ENCODE measurements at regions not wholly inside any gene's neighbourhood (a gene's known extent, or its start where the extent isn't known, plus 50 kb on each side); places are given as distances from the start of the nearest gene placed in this dataset.

- H2AFZ ChIP-seq (ENCODE audit: low read length, unreplicated experiment), result peak overlapping the region; percentile 27
- H3K27me3 ChIP-seq (ENCODE audit: insufficient read depth, low read length), result no peaks in the 10 kb centered on the region
- no peaks in the 10 kb centered on the region for H3K36me3 ChIP-seq (ENCODE audit: insufficient read depth, low read length)
- H3K4me1 ChIP-seq (ENCODE audit: control insufficient read depth, insufficient read depth, low read length, unreplicated experiment), result peaks cover 13% of the 10 kb centered on the region
- no peak overlapping the region for H3K4me3 ChIP-seq (ENCODE audit: low read depth, low read length)
- H3K79me2 ChIP-seq (ENCODE audit: control insufficient read depth, insufficient read depth, low read length, unreplicated experiment), result no peaks in the 10 kb centered on the region
- peak overlapping the region; percentile 57 for H3K27ac ChIP-seq (ENCODE audit: low read depth, low read length)
Observed at GRCh38 chr15:37824717-37825382, 109.6 kb upstream of the TMCO5A start.

DNA sequence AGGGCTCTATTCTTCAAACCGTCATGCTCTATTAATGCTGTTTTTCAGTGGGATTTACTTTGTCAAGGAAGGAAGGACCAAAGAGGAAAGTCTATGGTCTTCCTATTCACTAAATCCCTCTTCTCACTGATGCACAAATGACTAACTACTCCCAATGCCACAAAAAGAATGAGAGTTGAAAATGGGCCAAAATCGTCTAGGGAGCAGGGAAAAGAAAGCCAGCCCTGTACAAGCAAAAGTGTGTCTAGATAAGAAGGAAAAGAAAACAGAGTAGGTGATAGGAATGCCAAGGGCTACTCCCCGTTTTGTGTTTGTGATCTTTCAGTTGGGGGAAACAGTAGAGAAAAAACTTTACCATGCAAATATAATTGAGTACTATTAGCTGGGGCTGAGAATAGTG, 97.2 kb upstream of the TMCO5A start:
- no peaks in the 10 kb centered on the region for H3K36me3 ChIP-seq (ENCODE audit: insufficient read depth, low read length)
- no peaks in the 10 kb centered on the region for H3K4me1 ChIP-seq (ENCODE audit: control insufficient read depth, insufficient read depth, low read length, unreplicated experiment)
- H3K27ac ChIP-seq (ENCODE audit: low read depth, low read length), result no peak overlapping the region
- H2AFZ ChIP-seq (ENCODE audit: low read length, unreplicated experiment), result no peak overlapping the region
- H3K79me2 ChIP-seq (ENCODE audit: control insufficient read depth, insufficient read depth, low read length, unreplicated experiment), result no peaks in the 10 kb centered on the region
- no peaks in the 10 kb centered on the region for H3K27me3 ChIP-seq (ENCODE audit: insufficient read depth, low read length)
- H3K4me3 ChIP-seq (ENCODE audit: low read depth, low read length), result no peak overlapping the region

DNA sequence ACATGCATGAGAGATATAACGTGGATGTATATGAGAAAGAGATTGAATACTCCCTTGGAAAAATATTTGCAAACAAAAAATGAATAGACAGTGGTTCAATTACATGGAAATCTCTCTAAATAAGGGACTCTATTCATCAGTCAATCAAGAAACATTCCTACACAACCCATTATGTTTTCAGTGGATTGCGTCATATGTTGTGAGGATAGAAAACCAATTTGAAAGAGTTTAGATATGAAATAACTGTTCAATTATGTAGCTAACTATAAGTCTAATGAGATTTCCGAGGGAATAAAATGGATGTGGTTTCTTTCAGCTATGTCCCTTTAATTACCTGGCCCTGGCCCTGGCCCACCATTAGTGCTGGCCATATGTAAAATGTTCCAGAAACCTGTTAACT, 86.7 kb upstream of the TMCO5A start:
- H3K4me3 ChIP-seq (ENCODE audit: low read depth, low read length), result no peak overlapping the region
- no peaks in the 10 kb centered on the region for H3K79me2 ChIP-seq (ENCODE audit: control insufficient read depth, insufficient read depth, low read length, unreplicated experiment)
- no peaks in the 10 kb centered on the region for H3K4me1 ChIP-seq (ENCODE audit: control insufficient read depth, insufficient read depth, low read length, unreplicated experiment)
- no peak overlapping the region for H3K27ac ChIP-seq (ENCODE audit: low read depth, low read length)
- H2AFZ ChIP-seq (ENCODE audit: low read length, unreplicated experiment), result no peak overlapping the region
- peaks cover 9% of the 10 kb centered on the region; the same call in 1 of the 2 replicates for H3K27me3 ChIP-seq (ENCODE audit: insufficient read depth, low read length)
- H3K36me3 ChIP-seq (ENCODE audit: insufficient read depth, low read length), result no peaks in the 10 kb centered on the region

GRCh38 chr15:37856109-37856508, 78.3 kb upstream of the TMCO5A start:
- Histone ChIP-seq H3K36me3 (ENCODE audit: insufficient read depth, low read length) (no peaks in the 10 kb centered on the region), H3K27me3 (ENCODE audit: insufficient read depth, low read length) (peaks cover 11% of the 10 kb centered on the region; the same call in 1 of the 2 replicates), H3K4me3 (ENCODE audit: low read depth, low read length) (no peak overlapping the region), H3K79me2 (ENCODE audit: control insufficient read depth, insufficient read depth, low read length, unreplicated experiment) (no peaks in the 10 kb centered on the region), H3K4me1 (ENCODE audit: control insufficient read depth, insufficient read depth, low read length, unreplicated experiment) (no peaks in the 10 kb centered on the region), H2AFZ (ENCODE audit: low read length, unreplicated experiment) (no peak overlapping the region), H3K27ac (ENCODE audit: low read depth, low read length) (no peak overlapping the region)

DNA sequence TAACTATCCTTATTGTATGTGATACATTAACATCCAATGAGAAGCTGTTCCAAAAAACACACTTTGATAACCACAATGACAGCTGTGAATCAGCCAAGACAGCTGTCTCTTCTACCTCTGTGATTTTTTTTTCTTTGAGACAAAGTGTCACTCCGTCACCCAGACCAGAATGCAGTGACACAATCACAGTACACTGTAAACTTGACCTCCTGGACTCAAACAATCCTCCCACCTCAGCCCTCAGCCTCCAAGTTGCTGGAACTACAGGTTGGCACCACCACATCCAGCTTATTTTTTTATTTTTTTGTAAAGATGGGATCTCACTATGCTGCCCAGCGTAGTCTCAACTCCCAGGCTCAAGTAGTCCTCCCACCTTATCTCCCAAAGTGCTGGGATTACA, 73.5 kb upstream of the TMCO5A start:
- H2AFZ ChIP-seq (ENCODE audit: low read length, unreplicated experiment), result no peak overlapping the region
- no peak overlapping the region for H3K4me3 ChIP-seq (ENCODE audit: low read depth, low read length)
- no peaks in the 10 kb centered on the region for H3K36me3 ChIP-seq (ENCODE audit: insufficient read depth, low read length)
- H3K4me1 ChIP-seq (ENCODE audit: control insufficient read depth, insufficient read depth, low read length, unreplicated experiment), result no peaks in the 10 kb centered on the region
- H3K27ac ChIP-seq (ENCODE audit: low read depth, low read length), result no peak overlapping the region
- H3K79me2 ChIP-seq (ENCODE audit: control insufficient read depth, insufficient read depth, low read length, unreplicated experiment), result no peaks in the 10 kb centered on the region
- 0 out of 2 replicates have a peak, but pooled peaks cover 3% of the 10 kb centered on the region for H3K27me3 ChIP-seq (ENCODE audit: insufficient read depth, low read length)

GRCh38 chr15:37865687-37866086, 68.8 kb upstream of the TMCO5A start:
- H3K4me1 ChIP-seq (ENCODE audit: control insufficient read depth, insufficient read depth, low read length, unreplicated experiment), result no peaks in the 10 kb centered on the region
- no peak overlapping the region for H3K27ac ChIP-seq (ENCODE audit: low read depth, low read length)
- peaks cover 6% of the 10 kb centered on the region; the same call in 1 of the 2 replicates for H3K27me3 ChIP-seq (ENCODE audit: insufficient read depth, low read length)
- H2AFZ ChIP-seq (ENCODE audit: low read length, unreplicated experiment), result no peak overlapping the region
- no peaks in the 10 kb centered on the region for H3K79me2 ChIP-seq (ENCODE audit: control insufficient read depth, insufficient read depth, low read length, unreplicated experiment)
- H3K4me3 ChIP-seq (ENCODE audit: low read depth, low read length), result no peak overlapping the region
- H3K36me3 ChIP-seq (ENCODE audit: insufficient read depth, low read length), result no peaks in the 10 kb centered on the region

DNA sequence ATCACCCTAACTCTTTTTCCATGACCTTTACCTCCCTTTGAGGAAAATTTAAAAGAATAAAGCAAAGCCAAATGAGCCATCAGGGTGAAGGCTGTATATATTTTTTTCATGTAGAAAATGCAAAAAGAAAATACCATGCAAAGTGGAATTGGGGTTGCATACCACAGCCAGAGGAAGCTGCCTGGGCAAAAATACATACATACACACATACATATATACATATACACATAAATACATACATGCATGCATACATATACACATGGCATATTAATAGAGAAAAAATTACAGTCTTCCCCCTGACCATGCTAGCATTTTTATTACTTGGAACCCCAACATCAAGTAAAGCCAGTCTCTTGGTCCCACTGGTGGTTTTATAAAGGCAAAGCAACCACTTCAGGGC, 63.7 kb upstream of the TMCO5A start:
- no peaks in the 10 kb centered on the region for H3K4me1 ChIP-seq (ENCODE audit: control insufficient read depth, insufficient read depth, low read length, unreplicated experiment)
- peaks cover 5% of the 10 kb centered on the region; the same call in 1 of the 2 replicates for H3K27me3 ChIP-seq (ENCODE audit: insufficient read depth, low read length)

GRCh38 chr15:37872661-37873060, 61.8 kb upstream of the TMCO5A start:
- Histone ChIP-seq H3K27ac (ENCODE audit: low read depth, low read length) (no peak overlapping the region), H3K27me3 (ENCODE audit: insufficient read depth, low read length) (no peaks in the 10 kb centered on the region), H2AFZ (ENCODE audit: low read length, unreplicated experiment) (peak overlapping the region; percentile 54), H3K4me3 (ENCODE audit: low read depth, low read length) (no peak overlapping the region), H3K79me2 (ENCODE audit: control insufficient read depth, insufficient read depth, low read length, unreplicated experiment) (no peaks in the 10 kb centered on the region), H3K4me1 (ENCODE audit: control insufficient read depth, insufficient read depth, low read length, unreplicated experiment) (peaks cover 10% of the 10 kb centered on the region), H3K36me3 (ENCODE audit: insufficient read depth, low read length) (no peaks in the 10 kb centered on the region)

More for the DNA sequence above, 63.7 kb upstream of the TMCO5A start:
- Histone ChIP-seq H2AFZ (ENCODE audit: low read length, unreplicated experiment) (no peak overlapping the region), H3K27ac (ENCODE audit: low read depth, low read length) (no peak overlapping the region), H3K4me3 (ENCODE audit: low read depth, low read length) (no peak overlapping the region), H3K36me3 (ENCODE audit: insufficient read depth, low read length) (no peaks in the 10 kb centered on the region), H3K79me2 (ENCODE audit: control insufficient read depth, insufficient read depth, low read length, unreplicated experiment) (no peaks in the 10 kb centered on the region)

- no peaks in the 10 kb centered on the region for H3K27me3 ChIP-seq (ENCODE audit: insufficient read depth, low read length)
- no peak overlapping the region for H3K4me3 ChIP-seq (ENCODE audit: low read depth, low read length)
- no peak overlapping the region for H2AFZ ChIP-seq (ENCODE audit: low read length, unreplicated experiment)
- H3K79me2 ChIP-seq (ENCODE audit: control insufficient read depth, insufficient read depth, low read length, unreplicated experiment), result no peaks in the 10 kb centered on the region
- peaks cover 15% of the 10 kb centered on the region for H3K4me1 ChIP-seq (ENCODE audit: control insufficient read depth, insufficient read depth, low read length, unreplicated experiment)
- no peak overlapping the region for H3K27ac ChIP-seq (ENCODE audit: low read depth, low read length)
- H3K36me3 ChIP-seq (ENCODE audit: insufficient read depth, low read length), result no peaks in the 10 kb centered on the region
Observed at GRCh38 chr15:37873336-37873735, 61.1 kb upstream of the TMCO5A start.

- H2AFZ ChIP-seq (ENCODE audit: low read length, unreplicated experiment), result no peak overlapping the region
- H3K36me3 ChIP-seq (ENCODE audit: insufficient read depth, low read length), result no peaks in the 10 kb centered on the region
- no peak overlapping the region for H3K4me3 ChIP-seq (ENCODE audit: low read depth, low read length)
- peaks cover 31% of the 10 kb centered on the region for H3K4me1 ChIP-seq (ENCODE audit: control insufficient read depth, insufficient read depth, low read length, unreplicated experiment)
- no peaks in the 10 kb centered on the region for H3K27me3 ChIP-seq (ENCODE audit: insufficient read depth, low read length)
- H3K79me2 ChIP-seq (ENCODE audit: control insufficient read depth, insufficient read depth, low read length, unreplicated experiment), result no peaks in the 10 kb centered on the region
- no peak overlapping the region for H3K27ac ChIP-seq (ENCODE audit: low read depth, low read length)
Observed at GRCh38 chr15:37876900-37877299, 57.5 kb upstream of the TMCO5A start.

Data from ACC112 (cell line).